Caco-2 (cell line): ENCODE measurements at regions not wholly inside any gene's neighbourhood (a gene's known extent, or its start where the extent isn't known, plus 50 kb on each side); places are given as distances from the start of the nearest gene placed in this dataset.

Experiments
- BruUV-seq: library from RNA; stranded (reverse); fragments of 400-500 nt; replicated peaks from 2 replicates; lab custom pipeline; 2021; lab: Mats Ljungman, UMichigan
- CTCF ChIA-PET: fragments of 300-600 bp; sonication (Branson Sonifier 250); formaldehyde crosslinking; loops from one replicate; lab custom pipeline; 2022; ENCODE audit warnings: antibody characterized with exemption; lab: Charles Lee
- POLR2A ChIA-PET: fragments of 300-600 bp; sonication (Branson Sonifier 250); formaldehyde crosslinking; loops from one replicate; lab custom pipeline; 2022; ENCODE audit warnings: antibody characterized with exemption; lab: Charles Lee
- DNase-seq, 2 experiments: peaks; one replicate each; pipeline versions ENCODE4 v3.0.0 to v3.0.0-alpha.2; 2020 to 2022
- H3K27me3 ChIP-seq: replicated peaks from 2 replicates; pipeline ENCODE4 v1.6.0; 2011; ENCODE audit warnings: low read length; ENCODE audit not compliant: control insufficient read depth, insufficient read depth
- H3K36me3 ChIP-seq: 2 replicates; pipeline ENCODE4 v1.5.1; 2011; ENCODE audit warnings: low read length; ENCODE audit not compliant: control insufficient read depth, insufficient read depth
- H3K4me1 ChIP-seq: fragments of 250-450 bp; sonication (Bioruptor Pico); 2 replicates; pipeline ENCODE4 v1.5.1; 2020; ENCODE audit warnings: mild to moderate bottlenecking
- H3K4me3 ChIP-seq: 2 replicates; pipeline ENCODE4 v1.5.1; 2011; ENCODE audit warnings: low read depth, mild to moderate bottlenecking, control low read depth, low read length
- H3K9me3 ChIP-seq: fragments of 250-450 bp; sonication (Bioruptor Pico); 2 replicates; pipeline ENCODE4 v1.5.1; 2020; ENCODE audit warnings: mild to moderate bottlenecking, moderate library complexity
- H3K27ac Mint-ChIP-seq: one replicate; pipeline ENCODE4 v1.8.0; 2022; ENCODE audit warnings: mixed read lengths; ENCODE audit not compliant: unreplicated experiment
- H3K27me3 Mint-ChIP-seq: one replicate; pipeline ENCODE4 v1.8.0; 2022; ENCODE audit warnings: mixed read lengths; ENCODE audit not compliant: insufficient read depth, unreplicated experiment
- H3K36me3 Mint-ChIP-seq: one replicate; pipeline ENCODE4 v1.8.0; 2022; ENCODE audit warnings: mild to moderate bottlenecking, mixed read lengths; ENCODE audit not compliant: insufficient read depth, unreplicated experiment
- H3K4me1 Mint-ChIP-seq: one replicate; pipeline ENCODE4 v1.8.0; 2022; ENCODE audit warnings: low read depth, mixed read lengths; ENCODE audit not compliant: unreplicated experiment
- H3K4me3 Mint-ChIP-seq: one replicate; pipeline ENCODE4 v1.8.0; 2022; ENCODE audit warnings: mild to moderate bottlenecking, moderate library complexity, mixed read lengths; ENCODE audit not compliant: unreplicated experiment
- H3K9me3 Mint-ChIP-seq: one replicate; pipeline ENCODE4 v1.8.0; 2022; ENCODE audit warnings: mixed read lengths; ENCODE audit not compliant: unreplicated experiment
- intact Hi-C: fragments of 100-400 bp; cut with micrococcal nuclease; formaldehyde crosslinking; loops from one replicate; pipeline ENCODE4 v1.10.0; 2022; ENCODE audit not compliant: unreplicated experiment
- TF ChIP-seq, protein P1 (sequence below), 2 experiments: fragments of 200-600 bp in 1 of 2; IDR thresholded peaks; 1 replicate in 1 of 2; 2 replicates in 1 of 2; pipeline versions ENCODE4 v1.5.1 to v1.8.0; 2011 to 2022; ENCODE audit warnings: antibody characterized with exemption in 1 of 2, control low read depth in 1 of 2, inconsistent platforms in 1 of 2, low read depth in 1 of 2, low read length in 1 of 2, mild to moderate bottlenecking in 1 of 2, moderate library complexity in 1 of 2; ENCODE audit not compliant: insufficient read depth in 1 of 2, severe bottlenecking in 1 of 2, unreplicated experiment in 1 of 2

DNA sequence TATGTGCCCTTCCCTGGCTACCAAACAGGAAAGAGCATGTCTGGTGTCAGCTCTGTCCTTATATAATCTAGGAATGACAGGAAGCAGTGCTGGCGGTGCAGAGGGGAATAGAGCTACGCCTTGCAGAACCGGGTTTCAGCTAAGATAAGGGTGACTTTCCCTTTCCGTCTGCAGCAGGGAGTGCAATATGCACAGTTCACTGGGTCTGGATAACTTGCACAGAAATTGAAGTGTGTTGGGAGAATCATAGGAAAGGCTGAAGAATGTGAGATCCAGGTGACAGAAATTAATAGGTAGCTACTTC, 90.0 kb upstream of the TSHZ3 start:
- no peaks in the 10 kb centered on the region for H3K27me3 Mint-ChIP-seq
- no TSS peak for BruUV-seq
- TF ChIP-seq, protein P1, sequence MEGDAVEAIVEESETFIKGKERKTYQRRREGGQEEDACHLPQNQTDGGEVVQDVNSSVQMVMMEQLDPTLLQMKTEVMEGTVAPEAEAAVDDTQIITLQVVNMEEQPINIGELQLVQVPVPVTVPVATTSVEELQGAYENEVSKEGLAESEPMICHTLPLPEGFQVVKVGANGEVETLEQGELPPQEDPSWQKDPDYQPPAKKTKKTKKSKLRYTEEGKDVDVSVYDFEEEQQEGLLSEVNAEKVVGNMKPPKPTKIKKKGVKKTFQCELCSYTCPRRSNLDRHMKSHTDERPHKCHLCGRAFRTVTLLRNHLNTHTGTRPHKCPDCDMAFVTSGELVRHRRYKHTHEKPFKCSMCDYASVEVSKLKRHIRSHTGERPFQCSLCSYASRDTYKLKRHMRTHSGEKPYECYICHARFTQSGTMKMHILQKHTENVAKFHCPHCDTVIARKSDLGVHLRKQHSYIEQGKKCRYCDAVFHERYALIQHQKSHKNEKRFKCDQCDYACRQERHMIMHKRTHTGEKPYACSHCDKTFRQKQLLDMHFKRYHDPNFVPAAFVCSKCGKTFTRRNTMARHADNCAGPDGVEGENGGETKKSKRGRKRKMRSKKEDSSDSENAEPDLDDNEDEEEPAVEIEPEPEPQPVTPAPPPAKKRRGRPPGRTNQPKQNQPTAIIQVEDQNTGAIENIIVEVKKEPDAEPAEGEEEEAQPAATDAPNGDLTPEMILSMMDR (IDR thresholded peaks at IDR 0.05; ENCODE audit: insufficient read depth in 1 of 2, low read depth in 1 of 2, low read length in 1 of 2, severe bottlenecking in 1 of 2, unreplicated experiment in 1 of 2): no peak
- Histone ChIP-seq H3K36me3 (no peaks in the 10 kb centered on the region), H3K9me3 (no peaks in the 10 kb centered on the region), H3K4me1 (no peaks in the 10 kb centered on the region), H3K4me3 (no peak overlapping the region), H3K27me3 (no peaks in the 10 kb centered on the region)
- H3K27ac Mint-ChIP-seq: no peak overlapping the region
- ChIA-PET CTCF (no interaction called here), POLR2A (no interaction called here)
- DNase-seq: no peak
- peaks cover 10% of the 10 kb centered on the region for H3K9me3 Mint-ChIP-seq
- intact Hi-C loops: no loop called here
- H3K4me3 Mint-ChIP-seq: no peak overlapping the region
- no peaks in the 10 kb centered on the region for H3K4me1 Mint-ChIP-seq
- H3K36me3 Mint-ChIP-seq: no peaks in the 10 kb centered on the region

DNA sequence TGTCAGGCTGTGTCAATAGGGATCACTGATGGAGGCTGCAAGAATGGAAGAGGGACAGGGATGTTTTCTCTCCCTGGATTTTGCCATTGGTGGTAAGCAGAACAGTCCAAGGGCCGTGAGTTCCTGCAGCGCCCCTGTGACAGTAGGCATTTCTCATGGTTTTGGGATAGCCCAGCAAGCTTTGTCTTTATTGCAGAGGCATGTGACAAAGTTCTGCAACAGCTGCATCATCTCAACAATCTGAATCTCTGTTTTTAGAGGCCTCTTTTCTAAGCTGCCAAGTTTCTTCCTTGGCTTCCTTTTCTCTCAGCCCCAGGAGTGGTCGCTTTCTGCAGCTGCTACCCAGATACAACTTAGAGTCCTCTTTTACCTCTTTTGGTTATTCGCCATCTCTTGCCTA, 95.7 kb upstream of the TSHZ3 start:
- POLR2A ChIA-PET: no interaction called here
- intact Hi-C loops: no loop called here
- Mint-ChIP-seq H3K4me3 (no peak overlapping the region), H3K4me1 (no peaks in the 10 kb centered on the region), H3K36me3 (no peaks in the 10 kb centered on the region), H3K27ac (no peak overlapping the region), H3K27me3 (no peaks in the 10 kb centered on the region), H3K9me3 (no peaks in the 10 kb centered on the region)
- CTCF ChIA-PET: no interaction called here
- H3K4me3 ChIP-seq: no peak overlapping the region
- DNase-seq: no peak
- H3K9me3 ChIP-seq: no peaks in the 10 kb centered on the region; the same call in 1 of the 2 replicates
- H3K4me1 ChIP-seq: no peaks in the 10 kb centered on the region
- no peaks in the 10 kb centered on the region for H3K27me3 ChIP-seq
- BruUV-seq: no TSS peak
- TF ChIP-seq, protein P1 (IDR thresholded peaks at IDR 0.05; ENCODE audit: insufficient read depth in 1 of 2, low read depth in 1 of 2, low read length in 1 of 2, severe bottlenecking in 1 of 2, unreplicated experiment in 1 of 2): no peak
- H3K36me3 ChIP-seq: no peaks in the 10 kb centered on the region

DNA sequence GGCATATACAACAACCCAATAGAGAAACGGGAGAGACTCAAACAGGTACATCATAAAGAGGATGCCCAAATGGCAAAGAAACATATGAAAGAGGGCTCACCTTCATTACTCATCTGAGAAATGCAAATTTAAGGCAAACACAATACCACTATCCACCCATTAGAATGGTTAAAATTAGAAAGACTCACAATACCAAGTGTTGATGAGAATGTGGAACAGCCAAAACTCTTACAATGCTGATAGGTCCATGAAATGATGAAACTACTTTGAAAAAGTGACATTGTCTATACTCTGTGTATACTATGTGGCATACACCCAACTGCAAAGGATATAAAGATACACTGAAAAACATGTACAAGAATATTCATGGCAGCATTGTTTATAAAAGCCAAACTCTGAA, 96.2 kb upstream of the TSHZ3 start:
- H3K36me3 ChIP-seq: no peaks in the 10 kb centered on the region
- Mint-ChIP-seq H3K27me3 (peaks cover 2% of the 10 kb centered on the region), H3K36me3 (no peaks in the 10 kb centered on the region), H3K9me3 (no peaks in the 10 kb centered on the region), H3K27ac (no peak overlapping the region), H3K4me3 (no peak overlapping the region), H3K4me1 (no peaks in the 10 kb centered on the region)
- intact Hi-C loops: no loop called here
- TF ChIP-seq, protein P1 (IDR thresholded peaks at IDR 0.05; ENCODE audit: insufficient read depth in 1 of 2, low read depth in 1 of 2, low read length in 1 of 2, severe bottlenecking in 1 of 2, unreplicated experiment in 1 of 2): no peak
- CTCF ChIA-PET: no interaction called here
- POLR2A ChIA-PET: no interaction called here
- no TSS peak for BruUV-seq
- DNase-seq: no peak
- no peaks in the 10 kb centered on the region for H3K27me3 ChIP-seq
- H3K4me3 ChIP-seq: no peak overlapping the region
- H3K9me3 ChIP-seq: no peaks in the 10 kb centered on the region; the same call in 1 of the 2 replicates
- H3K4me1 ChIP-seq: no peaks in the 10 kb centered on the region
